ENCODE measurements at regions not wholly inside any gene's neighbourhood (a gene's known extent, or its start where the extent isn't known, plus 50 kb on each side); places are given as distances from the start of the nearest gene placed in this dataset.

DNA sequence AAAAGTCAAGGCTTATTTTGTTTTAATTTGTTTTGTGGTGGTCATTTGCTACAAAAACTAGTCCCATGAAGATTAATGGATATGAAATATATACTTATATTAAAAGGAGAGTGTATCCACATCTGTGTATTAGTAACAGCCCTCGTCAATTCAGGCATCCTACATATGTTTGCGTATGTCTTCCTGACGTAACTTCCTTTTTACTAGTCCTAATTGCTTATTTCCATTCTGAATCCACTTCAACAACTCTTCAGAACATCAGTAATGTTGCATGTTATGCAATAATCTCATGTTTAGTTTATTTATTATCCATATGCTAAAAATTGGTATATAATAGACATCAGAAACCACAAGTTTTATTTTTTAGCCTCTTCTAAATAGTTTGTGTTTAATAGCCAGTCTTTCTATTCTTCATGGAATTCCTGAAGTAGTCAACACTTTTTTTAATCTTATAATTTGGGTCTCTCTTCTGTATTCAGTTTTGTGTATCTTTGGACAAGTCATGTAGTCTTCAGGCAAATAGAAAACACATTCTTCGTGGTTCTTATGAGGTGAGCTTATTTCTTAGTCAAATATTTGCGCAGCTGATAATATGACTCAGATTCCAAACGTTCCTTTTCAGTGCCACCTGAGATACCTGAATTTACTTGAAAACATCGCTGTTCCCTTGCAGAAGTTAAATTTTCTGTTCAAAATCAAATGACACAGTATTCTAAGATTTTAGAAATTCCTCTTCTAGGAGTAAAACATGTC, 268.6 kb downstream of the CCDC59 start:
- TF ChIP-seq, protein P1, sequence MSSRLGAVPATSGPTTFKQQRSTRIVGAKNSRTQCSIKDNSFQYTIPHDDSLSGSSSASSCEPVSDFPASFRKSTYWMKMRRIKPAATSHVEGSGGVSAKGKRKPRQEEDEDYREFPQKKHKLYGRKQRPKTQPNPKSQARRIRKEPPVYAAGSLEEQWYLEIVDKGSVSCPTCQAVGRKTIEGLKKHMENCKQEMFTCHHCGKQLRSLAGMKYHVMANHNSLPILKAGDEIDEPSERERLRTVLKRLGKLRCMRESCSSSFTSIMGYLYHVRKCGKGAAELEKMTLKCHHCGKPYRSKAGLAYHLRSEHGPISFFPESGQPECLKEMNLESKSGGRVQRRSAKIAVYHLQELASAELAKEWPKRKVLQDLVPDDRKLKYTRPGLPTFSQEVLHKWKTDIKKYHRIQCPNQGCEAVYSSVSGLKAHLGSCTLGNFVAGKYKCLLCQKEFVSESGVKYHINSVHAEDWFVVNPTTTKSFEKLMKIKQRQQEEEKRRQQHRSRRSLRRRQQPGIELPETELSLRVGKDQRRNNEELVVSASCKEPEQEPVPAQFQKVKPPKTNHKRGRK (CRISPR knock-in tag; IDR thresholded peaks at IDR 0.05; ENCODE audit: borderline replicate concordance): no peak
- TF ChIP-seq, protein P2, sequence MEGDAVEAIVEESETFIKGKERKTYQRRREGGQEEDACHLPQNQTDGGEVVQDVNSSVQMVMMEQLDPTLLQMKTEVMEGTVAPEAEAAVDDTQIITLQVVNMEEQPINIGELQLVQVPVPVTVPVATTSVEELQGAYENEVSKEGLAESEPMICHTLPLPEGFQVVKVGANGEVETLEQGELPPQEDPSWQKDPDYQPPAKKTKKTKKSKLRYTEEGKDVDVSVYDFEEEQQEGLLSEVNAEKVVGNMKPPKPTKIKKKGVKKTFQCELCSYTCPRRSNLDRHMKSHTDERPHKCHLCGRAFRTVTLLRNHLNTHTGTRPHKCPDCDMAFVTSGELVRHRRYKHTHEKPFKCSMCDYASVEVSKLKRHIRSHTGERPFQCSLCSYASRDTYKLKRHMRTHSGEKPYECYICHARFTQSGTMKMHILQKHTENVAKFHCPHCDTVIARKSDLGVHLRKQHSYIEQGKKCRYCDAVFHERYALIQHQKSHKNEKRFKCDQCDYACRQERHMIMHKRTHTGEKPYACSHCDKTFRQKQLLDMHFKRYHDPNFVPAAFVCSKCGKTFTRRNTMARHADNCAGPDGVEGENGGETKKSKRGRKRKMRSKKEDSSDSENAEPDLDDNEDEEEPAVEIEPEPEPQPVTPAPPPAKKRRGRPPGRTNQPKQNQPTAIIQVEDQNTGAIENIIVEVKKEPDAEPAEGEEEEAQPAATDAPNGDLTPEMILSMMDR (IDR thresholded peaks at IDR 0.05): no peak
- TF ChIP-seq NFYB (CRISPR knock-in tag; conservative IDR thresholded peaks at IDR 0.05; ENCODE audit: low read depth): no peak
